T-helper 2 cell treated with Interferon-gamma antibody and Interleukin-4, amounts not matched to agents 5 μg/mL and 100 μg/mL, for 36 hours (primary cell): ENCODE measurements at regions not wholly inside any gene's neighbourhood (a gene's known extent, or its start where the extent isn't known, plus 50 kb on each side); places are given as distances from the start of the nearest gene placed in this dataset.

Experiments
- DNase-seq: peaks from one replicate; pipeline ENCODE4 v3.0.0; 2021; ENCODE audit warnings: low spot score
- H3K27ac Mint-ChIP-seq: one replicate; pipeline ENCODE4 v1.8.0; 2021; ENCODE audit warnings: mild to moderate bottlenecking, mixed read lengths
- H3K27me3 Mint-ChIP-seq: one replicate; pipeline ENCODE4 v1.8.0; 2021; ENCODE audit warnings: low read depth, mixed read lengths
- H3K36me3 Mint-ChIP-seq: one replicate; pipeline ENCODE4 v1.8.0; 2021; ENCODE audit warnings: low read depth, mixed read lengths
- H3K4me1 Mint-ChIP-seq: one replicate; pipeline ENCODE4 v1.8.0; 2021; ENCODE audit warnings: low read depth, mixed read lengths
- H3K4me3 Mint-ChIP-seq: one replicate; pipeline ENCODE4 v1.8.0; 2022; ENCODE audit warnings: mild to moderate bottlenecking, moderate library complexity, mixed read lengths
- H3K9me3 Mint-ChIP-seq: one replicate; pipeline ENCODE4 v1.8.0; 2021; ENCODE audit warnings: mixed read lengths

GRCh38 chr6:21522143-21522747 lies 71.3 kb upstream of the SOX4 start:
- Mint-ChIP-seq H3K36me3 (no peaks in the 10 kb centered on the region), H3K27me3 (no peaks in the 10 kb centered on the region), H3K9me3 (no peaks in the 10 kb centered on the region), H3K27ac (no peak overlapping the region), H3K4me1 (no peaks in the 10 kb centered on the region), H3K4me3 (no peak overlapping the region)
- DNase-seq: no peak

DNA sequence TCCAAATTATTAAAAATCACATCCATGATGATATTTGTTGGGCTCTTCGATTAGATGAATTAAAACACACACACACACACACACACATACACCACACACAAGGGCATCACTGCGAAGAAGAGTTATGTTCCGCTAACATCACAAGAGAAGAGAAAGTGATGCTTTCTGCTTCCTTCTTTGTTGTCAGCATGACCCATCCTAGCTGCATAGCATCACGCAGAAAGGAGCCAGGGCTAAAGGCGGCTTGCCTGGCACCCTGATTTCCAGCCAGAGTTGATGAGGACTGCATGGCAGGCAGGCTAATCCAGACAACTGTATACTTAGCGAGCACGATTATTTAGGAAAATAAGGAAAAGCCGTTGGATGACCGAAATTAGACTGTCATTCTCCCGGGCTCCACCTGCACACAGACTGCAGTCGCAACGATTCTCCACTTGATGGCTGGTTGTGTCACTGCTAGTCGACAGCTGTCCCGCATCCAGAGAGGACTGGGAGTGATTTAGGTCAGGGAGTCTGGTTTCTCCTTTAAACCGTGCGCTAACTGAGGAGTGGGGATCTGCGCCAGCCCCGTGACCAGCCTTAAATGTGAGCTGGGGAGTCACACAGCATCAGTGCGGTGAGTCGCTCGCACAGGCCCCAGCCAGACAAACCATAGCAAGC lies 70.6 kb upstream of the SOX4 start:
- no peaks in the 10 kb centered on the region for H3K27me3 Mint-ChIP-seq
- no peak overlapping the region for H3K4me3 Mint-ChIP-seq
- DNase-seq: no peak
- no peaks in the 10 kb centered on the region for H3K36me3 Mint-ChIP-seq
- H3K4me1 Mint-ChIP-seq: no peaks in the 10 kb centered on the region
- H3K27ac Mint-ChIP-seq: no peak overlapping the region
- H3K9me3 Mint-ChIP-seq: no peaks in the 10 kb centered on the region

GRCh38 chr6:21523652-21524051 lies 69.9 kb upstream of the SOX4 start:
- no peak for DNase-seq
- Mint-ChIP-seq H3K4me1 (no peaks in the 10 kb centered on the region), H3K27me3 (no peaks in the 10 kb centered on the region), H3K9me3 (no peaks in the 10 kb centered on the region), H3K27ac (no peak overlapping the region), H3K36me3 (no peaks in the 10 kb centered on the region), H3K4me3 (no peak overlapping the region)

DNA sequence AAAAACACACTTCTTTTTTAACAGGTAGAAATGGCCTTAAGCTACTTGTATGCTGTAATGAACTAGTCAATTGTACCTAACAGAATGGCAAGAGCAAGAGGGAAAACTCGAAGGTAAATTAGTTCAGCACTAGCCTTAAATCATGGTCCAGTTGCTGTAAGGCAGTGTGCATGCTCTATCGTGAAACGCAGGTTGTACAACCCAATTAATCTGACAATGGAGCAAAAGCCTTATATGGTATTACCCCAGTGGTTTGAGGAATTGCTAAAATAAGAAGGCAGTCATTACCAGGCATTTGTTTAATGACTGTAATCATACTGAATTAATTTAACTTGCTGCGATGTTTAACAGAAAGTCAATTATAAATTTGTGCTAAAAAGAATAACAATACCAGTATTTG lies 69.3 kb upstream of the SOX4 start:
- H3K36me3 Mint-ChIP-seq: no peaks in the 10 kb centered on the region
- no peaks in the 10 kb centered on the region for H3K27me3 Mint-ChIP-seq
- no peak overlapping the region for H3K4me3 Mint-ChIP-seq
- no peaks in the 10 kb centered on the region for H3K9me3 Mint-ChIP-seq
- H3K27ac Mint-ChIP-seq: no peak overlapping the region
- DNase-seq: no peak
- H3K4me1 Mint-ChIP-seq: no peaks in the 10 kb centered on the region

- Mint-ChIP-seq H3K4me3 (no peak overlapping the region), H3K27ac (no peak overlapping the region), H3K9me3 (no peaks in the 10 kb centered on the region), H3K27me3 (no peaks in the 10 kb centered on the region), H3K36me3 (no peaks in the 10 kb centered on the region), H3K4me1 (no peaks in the 10 kb centered on the region)
- DNase-seq: no peak
Observed at GRCh38 chr6:21526974-21527373, 66.6 kb upstream of the SOX4 start.

- no peak for DNase-seq
- no peaks in the 10 kb centered on the region for H3K36me3 Mint-ChIP-seq
- no peaks in the 10 kb centered on the region for H3K9me3 Mint-ChIP-seq
- no peaks in the 10 kb centered on the region for H3K4me1 Mint-ChIP-seq
- H3K27ac Mint-ChIP-seq: no peak overlapping the region
- H3K4me3 Mint-ChIP-seq: no peak overlapping the region
- no peaks in the 10 kb centered on the region for H3K27me3 Mint-ChIP-seq
Observed at GRCh38 chr6:21527731-21528130, 65.8 kb upstream of the SOX4 start.

DNA sequence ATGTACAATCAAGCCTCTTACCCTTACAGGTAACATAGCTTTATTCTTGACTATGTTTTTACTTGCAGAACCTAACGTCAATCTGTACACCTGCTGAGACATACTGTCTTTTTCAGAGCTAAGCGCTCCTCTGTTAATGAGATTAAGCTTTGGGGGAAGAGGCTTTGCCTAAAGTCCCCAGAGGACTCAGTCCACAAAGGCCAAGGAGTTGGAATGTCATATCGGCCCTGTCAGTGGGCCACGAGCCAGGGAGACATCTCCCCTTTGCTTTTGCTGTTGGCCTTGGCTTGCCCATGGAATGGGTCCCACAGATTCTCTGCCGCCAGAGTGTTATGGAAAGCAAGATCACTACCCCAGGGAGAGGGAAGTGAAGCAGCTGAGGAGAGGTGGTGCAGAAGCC lies 64.1 kb upstream of the SOX4 start:
- DNase-seq: no peak
- no peaks in the 10 kb centered on the region for H3K27me3 Mint-ChIP-seq
- H3K4me1 Mint-ChIP-seq: no peaks in the 10 kb centered on the region
- H3K4me3 Mint-ChIP-seq: no peak overlapping the region
- H3K36me3 Mint-ChIP-seq: no peaks in the 10 kb centered on the region
- no peaks in the 10 kb centered on the region for H3K9me3 Mint-ChIP-seq
- H3K27ac Mint-ChIP-seq: no peak overlapping the region

- no peaks in the 10 kb centered on the region for H3K4me1 Mint-ChIP-seq
- no peak overlapping the region for H3K27ac Mint-ChIP-seq
- no peak for DNase-seq
- H3K27me3 Mint-ChIP-seq: no peaks in the 10 kb centered on the region
- H3K9me3 Mint-ChIP-seq: no peaks in the 10 kb centered on the region
- no peak overlapping the region for H3K4me3 Mint-ChIP-seq
- no peaks in the 10 kb centered on the region for H3K36me3 Mint-ChIP-seq
Observed at GRCh38 chr6:21531393-21531792, 62.2 kb upstream of the SOX4 start.

DNA sequence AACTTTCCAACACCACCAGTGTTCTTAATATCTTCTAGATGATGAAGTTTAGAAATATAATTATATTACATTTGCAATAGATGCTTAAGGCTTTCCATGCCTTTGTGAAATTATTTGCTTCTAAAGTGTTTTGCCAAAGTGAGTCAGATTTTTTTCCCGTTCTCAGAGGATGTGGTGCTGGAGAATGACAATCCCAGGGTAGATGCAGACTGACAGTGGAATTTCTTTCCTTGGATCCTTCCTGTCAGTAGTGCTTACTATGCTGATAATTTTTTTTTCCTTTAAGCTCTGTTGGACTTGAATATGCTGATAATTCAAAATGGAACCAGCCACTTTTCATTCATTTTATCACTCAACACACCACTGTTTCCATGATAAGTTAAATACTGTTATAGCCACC lies 59.9 kb upstream of the SOX4 start:
- Mint-ChIP-seq H3K4me3 (no peak overlapping the region), H3K36me3 (no peaks in the 10 kb centered on the region), H3K27me3 (no peaks in the 10 kb centered on the region)

GRCh38 chr6:21536280-21536766 lies 57.2 kb upstream of the SOX4 start:
- Mint-ChIP-seq H3K4me3 (no peak overlapping the region), H3K27ac (no peak overlapping the region), H3K27me3 (no peaks in the 10 kb centered on the region), H3K4me1 (no peaks in the 10 kb centered on the region), H3K36me3 (no peaks in the 10 kb centered on the region), H3K9me3 (no peaks in the 10 kb centered on the region)
- no peak for DNase-seq

More for the DNA sequence above, 59.9 kb upstream of the SOX4 start:
- H3K27ac Mint-ChIP-seq: no peak overlapping the region
- no peaks in the 10 kb centered on the region for H3K4me1 Mint-ChIP-seq
- H3K9me3 Mint-ChIP-seq: no peaks in the 10 kb centered on the region
- no peak for DNase-seq

- no peaks in the 10 kb centered on the region for H3K36me3 Mint-ChIP-seq
- no peak for DNase-seq
Observed at GRCh38 chr6:21537637-21538036, 55.9 kb upstream of the SOX4 start.

DNA sequence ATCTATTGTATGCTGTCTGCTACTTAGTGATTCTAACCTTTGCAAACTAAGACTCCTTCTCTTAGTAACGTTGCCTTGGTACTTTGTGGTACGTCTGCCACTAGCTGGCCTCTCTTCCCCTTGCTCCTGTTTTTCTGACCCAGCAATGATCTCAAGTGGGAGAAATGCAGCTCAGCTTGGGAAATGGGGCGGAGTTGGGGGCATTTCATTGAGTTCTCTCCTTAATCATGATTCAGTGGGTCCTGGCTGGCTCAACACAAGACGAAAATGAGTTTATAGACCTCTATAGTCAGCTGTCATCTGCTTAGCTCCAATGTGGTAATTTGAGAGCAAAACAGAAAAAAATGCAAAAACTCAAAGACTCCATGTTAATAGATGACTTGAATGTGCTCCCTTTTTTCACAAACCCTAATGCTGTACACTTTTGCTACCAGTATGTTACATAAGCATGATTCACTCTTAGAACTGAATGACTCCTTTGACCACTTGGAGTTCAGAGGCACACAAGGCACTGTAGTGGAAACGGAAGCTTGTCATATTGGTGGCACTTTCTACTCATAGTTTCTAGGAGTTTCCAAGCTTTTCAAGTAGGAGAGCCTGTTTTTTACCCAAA lies 55.3 kb upstream of the SOX4 start:
- Mint-ChIP-seq H3K9me3 (no peaks in the 10 kb centered on the region), H3K4me3 (no peak overlapping the region), H3K4me1 (no peaks in the 10 kb centered on the region), H3K36me3 (no peaks in the 10 kb centered on the region), H3K27ac (no peak overlapping the region), H3K27me3 (no peaks in the 10 kb centered on the region)
- DNase-seq: no peak

More at GRCh38 chr6:21537637-21538036, 55.9 kb upstream of the SOX4 start:
- Mint-ChIP-seq H3K27me3 (no peaks in the 10 kb centered on the region), H3K9me3 (no peaks in the 10 kb centered on the region), H3K4me3 (no peak overlapping the region), H3K4me1 (no peaks in the 10 kb centered on the region), H3K27ac (no peak overlapping the region)

DNA sequence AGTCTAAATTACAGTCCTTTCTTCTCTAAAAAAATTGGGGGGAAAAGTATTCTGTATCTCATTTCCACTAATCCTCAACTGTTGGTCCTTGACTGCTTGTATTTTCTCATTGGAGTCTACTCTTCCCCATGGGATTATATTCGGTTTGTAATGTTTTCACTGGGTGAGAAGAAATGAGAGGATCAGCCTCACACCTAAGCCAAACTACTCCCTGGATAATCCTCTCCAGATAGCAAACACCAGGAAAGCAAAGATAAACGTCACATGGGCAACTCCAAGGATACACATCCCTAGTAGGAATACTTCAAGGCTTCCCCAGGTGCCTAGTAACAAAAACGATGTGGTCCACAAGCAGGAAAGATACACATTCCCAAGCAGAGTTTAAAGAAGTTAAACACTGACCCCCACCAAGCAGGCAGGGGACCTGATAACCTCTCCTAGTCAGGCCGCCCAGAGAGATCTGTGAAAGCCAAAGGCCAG lies 53.9 kb upstream of the SOX4 start:
- no peak for DNase-seq

More for the DNA sequence above, 53.9 kb upstream of the SOX4 start:
- Mint-ChIP-seq H3K27me3 (no peaks in the 10 kb centered on the region), H3K27ac (no peak overlapping the region), H3K4me1 (no peaks in the 10 kb centered on the region), H3K36me3 (no peaks in the 10 kb centered on the region), H3K9me3 (peaks cover 3% of the 10 kb centered on the region), H3K4me3 (no peak overlapping the region)
